ENCODE measurements at regions not wholly inside any gene's neighbourhood (a gene's known extent, or its start where the extent isn't known, plus 50 kb on each side); places are given as distances from the start of the nearest gene placed in this dataset.

- TF ChIP-seq, protein P1, sequence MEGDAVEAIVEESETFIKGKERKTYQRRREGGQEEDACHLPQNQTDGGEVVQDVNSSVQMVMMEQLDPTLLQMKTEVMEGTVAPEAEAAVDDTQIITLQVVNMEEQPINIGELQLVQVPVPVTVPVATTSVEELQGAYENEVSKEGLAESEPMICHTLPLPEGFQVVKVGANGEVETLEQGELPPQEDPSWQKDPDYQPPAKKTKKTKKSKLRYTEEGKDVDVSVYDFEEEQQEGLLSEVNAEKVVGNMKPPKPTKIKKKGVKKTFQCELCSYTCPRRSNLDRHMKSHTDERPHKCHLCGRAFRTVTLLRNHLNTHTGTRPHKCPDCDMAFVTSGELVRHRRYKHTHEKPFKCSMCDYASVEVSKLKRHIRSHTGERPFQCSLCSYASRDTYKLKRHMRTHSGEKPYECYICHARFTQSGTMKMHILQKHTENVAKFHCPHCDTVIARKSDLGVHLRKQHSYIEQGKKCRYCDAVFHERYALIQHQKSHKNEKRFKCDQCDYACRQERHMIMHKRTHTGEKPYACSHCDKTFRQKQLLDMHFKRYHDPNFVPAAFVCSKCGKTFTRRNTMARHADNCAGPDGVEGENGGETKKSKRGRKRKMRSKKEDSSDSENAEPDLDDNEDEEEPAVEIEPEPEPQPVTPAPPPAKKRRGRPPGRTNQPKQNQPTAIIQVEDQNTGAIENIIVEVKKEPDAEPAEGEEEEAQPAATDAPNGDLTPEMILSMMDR (IDR thresholded peaks at IDR 0.05; ENCODE audit: extremely low read depth in 1 of 2, insufficient read depth in 1 of 2, low read depth in 1 of 2, low read length in 2 of 2): no peak
- TF ChIP-seq POLR2A (IDR thresholded peaks at IDR 0.05; ENCODE audit: low read depth, low read length): no peak
- TF ChIP-seq MAX (IDR thresholded peaks at IDR 0.05; ENCODE audit: insufficient read depth, insufficient read length): no peak
- TF ChIP-seq POLR2AphosphoS5 (IDR thresholded peaks at IDR 0.05; ENCODE audit: insufficient read depth, low read depth, low read length): no peak
- TF ChIP-seq EZH2 (IDR thresholded peaks at IDR 0.05; ENCODE audit: borderline replicate concordance, low read depth, low read length, severe bottlenecking): no peak
Observed at GRCh38 chr2:157061799-157062198, 195.7 kb upstream of the GALNT5 start.

Data from endothelial cell of umbilical vein (primary cell).